ENCODE measurements at regions not wholly inside any gene's neighbourhood (a gene's known extent, or its start where the extent isn't known, plus 50 kb on each side); places are given as distances from the start of the nearest gene placed in this dataset.

GRCh38 chr6:93571346-93571745 is 152.0 kb upstream of the EPHA7 start:
- TF ChIP-seq POLR2A (IDR thresholded peaks at IDR 0.05), result no peak
- TF ChIP-seq CTCF (IDR thresholded peaks at IDR 0.05), result no peak
